Astrocyte of the cerebellum (primary cell): ENCODE measurements at regions not wholly inside any gene's neighbourhood (a gene's known extent, or its start where the extent isn't known, plus 50 kb on each side); places are given as distances from the start of the nearest gene placed in this dataset.

Experiments
- DNase-seq: peaks from one replicate; pipeline ENCODE4 v3.0.0-alpha.2; 2011; ENCODE audit warnings: low read depth
- H3K4me3 ChIP-seq: 2 replicates; pipeline ENCODE4 v1.5.1; 2011; ENCODE audit warnings: mild to moderate bottlenecking, low read depth, low read length, moderate library complexity
- in situ Hi-C: cut with HindIII; loops from 2 replicates; pipeline ENCODE4 v1.10.0; 2017; ENCODE audit warnings: low sequenced_read_pairs
- TF ChIP-seq, protein P1 (sequence below): IDR thresholded peaks from 2 replicates; pipeline ENCODE4 v1.5.1; 2012; ENCODE audit warnings: low read length, low read depth, moderate library complexity, mild to moderate bottlenecking; ENCODE audit errors: missing control alignments

DNA sequence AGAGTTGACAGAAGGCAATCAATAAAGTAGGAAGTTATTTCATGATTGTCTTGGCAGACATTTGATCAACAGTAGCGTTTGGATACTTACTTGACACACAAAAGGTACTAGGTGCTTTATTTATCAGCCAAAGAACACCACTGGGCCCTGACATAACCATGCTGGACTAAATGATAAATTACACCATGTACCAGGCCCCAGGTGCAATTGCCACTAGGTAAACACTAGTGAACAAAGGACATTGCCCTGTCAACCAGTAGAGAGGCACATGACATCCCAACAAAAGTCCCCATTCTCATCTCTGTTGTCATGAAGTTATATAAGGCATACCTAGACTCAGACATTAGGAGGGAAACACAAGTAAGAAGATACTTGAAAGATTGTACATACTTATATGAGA, 747.2 kb downstream of the SATB2 start:
- no peak overlapping the region for H3K4me3 ChIP-seq
- TF ChIP-seq, protein P1, sequence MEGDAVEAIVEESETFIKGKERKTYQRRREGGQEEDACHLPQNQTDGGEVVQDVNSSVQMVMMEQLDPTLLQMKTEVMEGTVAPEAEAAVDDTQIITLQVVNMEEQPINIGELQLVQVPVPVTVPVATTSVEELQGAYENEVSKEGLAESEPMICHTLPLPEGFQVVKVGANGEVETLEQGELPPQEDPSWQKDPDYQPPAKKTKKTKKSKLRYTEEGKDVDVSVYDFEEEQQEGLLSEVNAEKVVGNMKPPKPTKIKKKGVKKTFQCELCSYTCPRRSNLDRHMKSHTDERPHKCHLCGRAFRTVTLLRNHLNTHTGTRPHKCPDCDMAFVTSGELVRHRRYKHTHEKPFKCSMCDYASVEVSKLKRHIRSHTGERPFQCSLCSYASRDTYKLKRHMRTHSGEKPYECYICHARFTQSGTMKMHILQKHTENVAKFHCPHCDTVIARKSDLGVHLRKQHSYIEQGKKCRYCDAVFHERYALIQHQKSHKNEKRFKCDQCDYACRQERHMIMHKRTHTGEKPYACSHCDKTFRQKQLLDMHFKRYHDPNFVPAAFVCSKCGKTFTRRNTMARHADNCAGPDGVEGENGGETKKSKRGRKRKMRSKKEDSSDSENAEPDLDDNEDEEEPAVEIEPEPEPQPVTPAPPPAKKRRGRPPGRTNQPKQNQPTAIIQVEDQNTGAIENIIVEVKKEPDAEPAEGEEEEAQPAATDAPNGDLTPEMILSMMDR = no peak
- in situ Hi-C loops = no loop called here
- DNase-seq = no peak

DNA sequence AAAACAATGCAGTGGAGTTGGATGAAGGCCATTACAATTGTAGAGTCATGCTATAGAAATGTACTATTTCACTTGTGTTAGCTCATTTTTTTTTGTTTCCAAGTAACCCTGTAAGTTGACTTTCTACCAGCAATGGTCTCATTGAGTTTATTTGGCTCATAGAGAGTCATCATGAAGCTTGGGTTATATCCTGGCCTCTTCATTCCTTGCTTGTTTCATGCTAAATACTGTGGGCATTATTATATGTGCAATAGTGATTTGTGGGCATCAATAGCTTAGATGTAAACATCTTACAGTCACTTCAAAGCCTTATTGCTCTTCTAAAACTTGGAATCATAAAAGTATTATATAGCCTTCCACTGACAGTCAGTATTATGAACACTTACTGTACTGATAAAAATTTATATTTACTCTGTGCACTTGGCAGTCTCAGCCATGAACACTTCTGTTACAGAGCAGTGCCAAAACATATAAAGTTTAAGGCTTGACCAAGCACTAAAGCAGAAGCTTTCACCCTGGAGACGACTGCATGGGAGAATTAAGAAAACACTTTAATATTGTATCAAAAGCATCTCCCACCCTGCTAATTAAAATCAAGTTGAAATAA, 751.2 kb downstream of the SATB2 start:
- in situ Hi-C loops = no loop called here
- no peak overlapping the region for H3K4me3 ChIP-seq
- TF ChIP-seq, protein P1 = no peak

DNA sequence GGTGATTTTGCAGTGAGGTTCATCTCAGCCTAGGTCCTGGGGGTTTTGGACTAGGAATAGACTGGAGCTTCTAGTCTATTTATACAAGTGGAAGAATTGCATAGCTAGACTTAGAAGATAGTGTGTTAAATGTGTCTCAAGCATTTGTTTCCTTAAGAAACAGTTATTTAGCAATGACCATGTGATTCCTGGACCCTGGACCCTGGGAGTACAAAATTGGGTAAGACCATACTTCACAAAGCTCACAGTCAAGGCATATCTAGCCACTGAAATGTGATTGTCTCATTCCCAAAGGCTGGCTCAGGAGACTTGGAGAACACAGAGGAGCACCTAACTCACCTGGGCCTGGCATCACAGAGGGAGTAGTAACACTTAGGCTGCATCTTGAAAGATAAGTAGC, 754.5 kb downstream of the SATB2 start:
- no peak for DNase-seq
- no peak overlapping the region for H3K4me3 ChIP-seq
- in situ Hi-C loops = no loop called here
- TF ChIP-seq, protein P1 = no peak

More for the DNA sequence above, 751.2 kb downstream of the SATB2 start:
- DNase-seq = peak; percentile 23

DNA sequence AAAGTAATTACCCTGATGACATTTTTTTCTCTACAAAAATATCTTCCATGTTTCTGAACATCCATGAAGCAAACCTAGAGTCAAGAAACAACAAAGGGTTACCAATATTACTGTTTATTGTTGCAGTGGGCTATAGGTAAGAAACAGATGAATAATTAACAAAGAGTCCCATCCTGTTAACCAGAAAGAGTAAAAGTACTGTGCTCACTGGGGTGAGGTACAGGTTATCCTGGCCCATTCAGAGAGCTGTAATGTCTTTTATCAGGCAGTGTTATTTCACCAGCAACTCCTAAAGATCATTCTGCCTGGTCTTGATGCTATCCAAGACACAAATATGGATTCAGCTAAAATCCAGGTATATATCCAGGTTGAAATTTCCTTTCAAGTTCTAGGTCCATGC, 754.9 kb downstream of the SATB2 start:
- in situ Hi-C loops = no loop called here
- TF ChIP-seq, protein P1 = no peak
- no peak for DNase-seq
- no peak overlapping the region for H3K4me3 ChIP-seq

DNA sequence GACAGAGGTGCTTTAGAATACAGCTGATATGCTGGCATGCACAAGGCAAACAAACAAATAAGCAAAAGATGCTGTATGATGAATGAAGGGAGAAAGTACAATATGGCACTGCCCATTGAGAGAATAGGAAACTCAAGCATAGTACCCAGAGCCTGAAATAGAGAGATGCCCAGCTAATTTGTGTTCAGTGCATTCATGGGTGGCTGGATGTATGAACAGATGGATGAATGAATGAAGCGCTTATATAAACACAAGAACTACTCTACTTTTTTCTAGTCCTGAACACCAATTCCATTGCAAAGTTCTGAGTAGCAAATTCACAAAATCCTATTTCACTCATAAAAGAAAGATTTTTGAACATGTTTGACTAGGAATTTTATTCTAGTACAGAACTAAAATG, 756.3 kb downstream of the SATB2 start:
- TF ChIP-seq, protein P1 = no peak
- no peak overlapping the region for H3K4me3 ChIP-seq
- DNase-seq = no peak
- in situ Hi-C loops = no loop called here

DNA sequence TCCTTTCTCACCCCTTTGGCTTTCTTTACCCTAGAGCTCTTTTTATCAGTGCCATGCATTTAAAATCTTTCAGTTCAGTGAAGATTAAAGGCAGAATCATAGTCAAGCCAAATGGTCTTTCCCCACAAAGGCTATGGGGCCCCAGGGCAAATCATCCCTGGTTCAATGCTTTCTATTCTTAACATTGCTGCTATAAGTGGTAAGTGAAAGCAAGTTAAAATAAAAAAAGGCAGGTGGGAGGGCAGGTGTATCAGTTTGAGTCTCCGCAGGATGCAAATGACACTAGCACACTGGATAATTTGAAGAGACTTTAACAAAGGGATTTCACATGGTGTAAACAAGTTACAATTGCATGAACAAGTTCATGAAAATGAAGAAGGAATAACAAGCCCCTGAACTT, 757.4 kb downstream of the SATB2 start:
- TF ChIP-seq, protein P1 = no peak
- in situ Hi-C loops = no loop called here
- DNase-seq = no peak
- H3K4me3 ChIP-seq = no peak overlapping the region
